Fibroblast of villous mesenchyme (primary cell): ENCODE measurements at regions not wholly inside any gene's neighbourhood (a gene's known extent, or its start where the extent isn't known, plus 50 kb on each side); places are given as distances from the start of the nearest gene placed in this dataset.

Experiments
- DNase-seq: peaks from one replicate; pipeline ENCODE4 v3.0.0-alpha.2; 2010; ENCODE audit warnings: low read depth
- H3K4me3 ChIP-seq: 2 replicates; pipeline ENCODE4 v1.5.1; 2011; ENCODE audit warnings: low read depth, mild to moderate bottlenecking, low read length
- CTCF ChIP-seq: IDR thresholded peaks from 2 replicates; pipeline ENCODE4 v1.5.1; 2012; ENCODE audit warnings: low read depth, mild to moderate bottlenecking, low read length; ENCODE audit not compliant: insufficient read depth

GRCh38 chr3:23644099-23644498 is 161.7 kb upstream of the UBE2E1 start:
- no peak overlapping the region for H3K4me3 ChIP-seq
- no peak for TF ChIP-seq CTCF
- no peak for DNase-seq

- no peak for TF ChIP-seq CTCF
- no peak for DNase-seq
- H3K4me3 ChIP-seq, result no peak overlapping the region
These were observed 161.1 kb upstream of the UBE2E1 start for GRCh38 chr3:23644676-23645075.

GRCh38 chr3:23645533-23646183 is 160.1 kb upstream of the UBE2E1 start:
- H3K4me3 ChIP-seq, result no peak overlapping the region
- TF ChIP-seq CTCF, result no peak
- DNase-seq, result no peak

- peak; percentile 69 for DNase-seq
- no peak overlapping the region for H3K4me3 ChIP-seq
- no peak for TF ChIP-seq CTCF
These were observed 159.4 kb upstream of the UBE2E1 start for GRCh38 chr3:23646184-23646920.

- H3K4me3 ChIP-seq, result no peak overlapping the region
- no peak for TF ChIP-seq CTCF
- DNase-seq, result no peak
These were observed 158.0 kb upstream of the UBE2E1 start for GRCh38 chr3:23647706-23648258.

- peak; percentile 22 for TF ChIP-seq CTCF
- peak; percentile 46 for DNase-seq
- H3K4me3 ChIP-seq, result no peak overlapping the region
These were observed 157.3 kb upstream of the UBE2E1 start for GRCh38 chr3:23648326-23648995.
